ENCODE measurements at regions not wholly inside any gene's neighbourhood (a gene's known extent, or its start where the extent isn't known, plus 50 kb on each side); places are given as distances from the start of the nearest gene placed in this dataset.

- no peak for TF ChIP-seq CTCF (IDR thresholded peaks at IDR 0.05)
- no peak for TF ChIP-seq POLR2A (IDR thresholded peaks at IDR 0.05)
Observed at GRCh38 chr12:97784904-97785303, 322.3 kb downstream of the RMST start.
